GM18867 (cell line): ENCODE measurements at regions not wholly inside any gene's neighbourhood (a gene's known extent, or its start where the extent isn't known, plus 50 kb on each side); places are given as distances from the start of the nearest gene placed in this dataset.
"Not testable (repeated sequence)": the region's sequence is repeated elsewhere in the genome, so short reads cannot be mapped to it uniquely, and the experiment has no call there.

ENCODE experiments used
- ATAC-seq: cut with Tn5 transposase; IDR thresholded peaks from one replicate; pipeline ENCODE4 v1.9.1; 2021; ENCODE audit warnings: mild to moderate bottlenecking, moderate library complexity; ENCODE audit not compliant: unreplicated experiment

GRCh38 chr6:139531148-139532115, 157.0 kb upstream of the CITED2 start:
- ATAC-seq, result peak; percentile 82

GRCh38 chr6:139530561-139530960, 156.1 kb upstream of the CITED2 start:
- ATAC-seq, result peak; percentile 41

GRCh38 chr6:139529420-139529819, 155.0 kb upstream of the CITED2 start:
- no peak for ATAC-seq

- no peak for ATAC-seq
Measured at GRCh38 chr6:139528471-139528870, 154.0 kb upstream of the CITED2 start.

GRCh38 chr6:139525415-139525814, 151.0 kb upstream of the CITED2 start:
- ATAC-seq, result no peak

GRCh38 chr6:139523986-139524385, 149.5 kb upstream of the CITED2 start:
- no peak for ATAC-seq

- ATAC-seq, result no peak
Measured at GRCh38 chr6:139522511-139523220, 148.2 kb upstream of the CITED2 start.

GRCh38 chr6:139521338-139521737, 146.9 kb upstream of the CITED2 start:
- ATAC-seq, result no peak

- ATAC-seq, result no peak
Measured at GRCh38 chr6:139520321-139520768, 145.9 kb upstream of the CITED2 start.

- ATAC-seq, result no peak
Measured at GRCh38 chr6:139519571-139520031, 145.2 kb upstream of the CITED2 start.

- ATAC-seq, result no peak
Measured at GRCh38 chr6:139519097-139519496, 144.6 kb upstream of the CITED2 start.

GRCh38 chr6:139518556-139519091, 144.2 kb upstream of the CITED2 start:
- no peak for ATAC-seq

GRCh38 chr6:139517998-139518555, 143.6 kb upstream of the CITED2 start:
- ATAC-seq, result not testable (repeated sequence)

GRCh38 chr6:139515511-139515910, 141.1 kb upstream of the CITED2 start:
- peak; percentile 43 for ATAC-seq

GRCh38 chr6:139514819-139515218, 140.4 kb upstream of the CITED2 start:
- ATAC-seq, result peak; percentile 26

GRCh38 chr6:139510040-139510790, 135.8 kb upstream of the CITED2 start:
- no peak for ATAC-seq

- no peak for ATAC-seq
Measured at GRCh38 chr6:139509167-139509566, 134.7 kb upstream of the CITED2 start.

GRCh38 chr6:139508576-139508975, 134.1 kb upstream of the CITED2 start:
- ATAC-seq, result no peak

- ATAC-seq, result no peak
Measured at GRCh38 chr6:139508023-139508422, 133.6 kb upstream of the CITED2 start.

- ATAC-seq, result no peak
Measured at GRCh38 chr6:139500977-139501376, 126.5 kb upstream of the CITED2 start.
